HG02588 (cell line): ENCODE measurements at regions not wholly inside any gene's neighbourhood (a gene's known extent, or its start where the extent isn't known, plus 50 kb on each side); places are given as distances from the start of the nearest gene placed in this dataset.

ENCODE experiments used
- ATAC-seq: cut with Tn5 transposase; IDR thresholded peaks from one replicate; pipeline ENCODE4 v1.9.1; 2021; ENCODE audit warnings: mild to moderate bottlenecking, moderate library complexity; ENCODE audit not compliant: unreplicated experiment

DNA sequence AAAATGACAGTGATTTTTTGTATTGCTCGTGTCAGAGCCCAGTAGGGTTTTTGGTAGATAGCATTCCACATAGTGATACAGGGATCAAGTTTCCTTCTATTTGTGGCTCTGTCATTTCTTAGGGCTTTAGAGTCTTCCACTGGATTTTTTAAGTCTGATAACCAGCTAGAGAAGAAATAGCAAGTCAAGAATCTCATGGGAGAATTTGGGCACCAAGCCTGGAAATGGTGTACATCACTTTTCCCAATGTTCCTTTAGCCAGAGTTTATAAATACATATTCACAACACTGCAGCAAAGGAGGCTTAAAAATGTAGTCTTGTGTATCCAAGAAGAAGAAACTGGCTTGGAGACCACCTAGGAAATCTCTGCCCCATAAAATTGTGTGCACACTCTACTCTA, 647.1 kb upstream of the KLF4 start:
- no peak for ATAC-seq

DNA sequence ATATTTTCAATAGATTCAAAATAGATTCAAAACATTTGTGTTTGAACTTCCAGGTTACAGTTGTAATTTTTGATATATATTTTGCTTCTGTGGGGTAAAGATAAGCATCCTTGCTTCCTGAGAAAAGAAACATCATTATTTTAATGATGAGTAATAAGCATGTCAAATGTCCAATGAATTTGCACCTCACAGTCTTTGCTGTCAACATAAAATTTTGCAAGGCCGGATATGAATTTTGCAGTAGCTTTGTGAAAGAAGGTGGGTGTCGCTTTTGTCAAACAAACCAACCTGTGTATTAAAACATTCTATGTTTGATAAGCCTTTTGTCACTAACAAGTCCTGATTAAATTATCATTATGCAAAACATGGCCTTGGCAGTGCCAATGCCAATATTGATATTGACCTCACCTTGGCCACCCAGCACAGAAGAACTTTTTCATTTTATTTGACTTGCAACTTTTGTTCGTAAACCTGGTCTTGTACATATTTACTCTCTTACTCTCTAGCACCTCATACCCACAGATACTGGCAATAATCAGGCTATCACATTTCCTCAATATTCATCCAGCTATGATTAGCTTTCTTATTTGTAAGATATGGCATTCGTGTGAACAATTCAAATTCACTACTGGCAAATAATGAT, 645.0 kb upstream of the KLF4 start:
- no peak for ATAC-seq

DNA sequence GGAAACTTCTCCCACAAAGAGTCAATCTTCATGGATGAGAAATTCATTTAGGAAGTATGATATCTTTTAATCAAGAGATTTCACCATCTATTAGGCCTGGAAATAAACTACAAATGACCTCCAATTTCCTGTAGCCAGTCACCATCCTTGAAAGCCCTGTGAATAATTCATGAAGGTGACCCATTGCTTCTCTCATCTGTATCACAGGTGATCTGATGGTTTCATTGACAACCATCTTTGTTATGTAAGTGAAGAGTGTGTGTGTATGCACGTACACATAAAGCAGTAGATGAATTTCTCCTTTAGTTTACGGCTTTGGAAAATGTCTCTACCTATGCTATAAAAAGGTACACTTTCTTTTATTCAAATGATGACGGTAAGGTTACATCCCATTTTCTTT, 644.1 kb upstream of the KLF4 start:
- ATAC-seq, result no peak

DNA sequence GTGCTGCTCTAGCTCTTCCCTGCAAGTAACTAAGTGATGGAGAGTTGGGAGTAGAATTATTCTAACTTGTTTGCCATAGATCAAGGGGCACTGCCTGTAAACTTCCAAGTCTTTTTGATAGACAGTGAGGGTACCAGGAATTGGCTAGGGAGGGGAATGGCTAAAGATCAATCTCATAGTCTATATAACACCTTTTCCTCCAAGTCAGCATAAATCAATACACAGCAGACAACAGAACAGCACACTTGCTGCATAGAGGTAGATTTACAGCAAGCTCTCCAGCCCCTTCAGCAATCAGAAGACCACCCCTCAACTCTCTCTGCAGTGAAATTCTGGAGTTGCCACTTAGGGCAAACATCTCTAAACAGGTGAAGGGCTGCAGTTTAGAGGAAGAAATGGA, 643.5 kb upstream of the KLF4 start:
- ATAC-seq, result no peak

DNA sequence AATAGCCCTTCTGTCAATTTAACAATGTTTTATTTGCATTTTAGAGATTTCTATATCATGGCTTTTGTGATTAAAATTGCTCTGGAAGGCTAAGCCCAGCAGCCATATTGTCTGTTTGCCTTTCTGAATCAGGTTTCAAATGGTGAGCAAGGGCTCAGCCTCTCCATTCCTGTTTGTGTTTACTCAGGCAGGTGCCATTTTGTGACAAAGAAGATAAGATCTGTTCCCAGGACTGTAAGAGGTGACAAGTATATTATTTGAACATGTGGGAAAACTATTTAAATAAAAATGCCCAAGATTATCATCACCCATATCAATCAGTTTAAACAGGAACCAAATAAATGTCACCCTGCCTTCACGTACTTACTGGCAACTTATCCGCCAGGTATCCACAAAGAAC, 641.3 kb upstream of the KLF4 start:
- ATAC-seq, result no peak

DNA sequence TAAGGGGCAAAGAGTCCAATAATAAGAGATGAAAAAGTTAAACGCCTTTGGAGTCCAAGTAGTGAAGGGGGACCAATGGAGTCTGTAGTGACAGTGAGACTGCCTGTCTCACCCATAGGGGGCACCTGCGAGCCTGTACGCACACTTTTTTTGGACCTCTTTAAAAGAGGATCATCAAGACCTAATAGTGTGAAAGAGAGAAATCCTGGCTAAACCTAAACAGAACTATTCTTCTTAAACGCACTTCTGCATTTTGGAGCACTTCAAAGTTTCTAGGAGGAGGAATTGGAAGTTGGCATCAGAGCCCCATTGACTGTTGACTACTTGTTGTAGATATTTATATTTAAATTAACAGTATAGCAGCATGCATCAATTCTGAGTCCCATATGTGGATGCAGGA, 636.1 kb upstream of the KLF4 start:
- ATAC-seq, result no peak

DNA sequence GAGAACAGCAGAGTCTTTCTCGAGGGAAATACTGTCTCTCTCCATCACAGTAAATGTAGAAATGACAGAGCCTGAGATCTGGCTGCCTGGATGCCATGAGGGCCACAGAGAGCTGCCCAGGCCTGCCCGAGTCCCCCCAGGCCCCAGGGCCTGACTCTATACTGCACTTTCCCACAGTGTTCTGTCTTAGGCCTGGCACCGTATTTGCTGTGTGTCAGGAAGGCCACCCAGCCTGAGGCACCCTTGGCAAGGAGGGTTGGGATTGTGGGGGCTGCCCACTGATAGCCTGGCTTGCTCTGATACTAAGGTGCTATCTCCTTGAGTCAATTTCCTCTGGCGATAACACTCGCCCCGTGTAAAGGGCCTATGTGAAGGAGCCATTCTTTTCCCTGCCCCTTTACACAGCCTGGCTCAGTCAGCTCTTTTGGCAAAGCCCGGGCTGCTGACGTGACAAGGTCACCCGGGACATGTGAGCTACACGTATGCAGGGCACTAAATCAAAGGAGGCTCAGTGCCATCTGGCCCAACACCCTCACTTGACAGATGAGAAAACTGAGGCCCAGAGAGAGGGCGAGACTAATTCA, 630.1 kb upstream of the KLF4 start:
- ATAC-seq, result no peak

DNA sequence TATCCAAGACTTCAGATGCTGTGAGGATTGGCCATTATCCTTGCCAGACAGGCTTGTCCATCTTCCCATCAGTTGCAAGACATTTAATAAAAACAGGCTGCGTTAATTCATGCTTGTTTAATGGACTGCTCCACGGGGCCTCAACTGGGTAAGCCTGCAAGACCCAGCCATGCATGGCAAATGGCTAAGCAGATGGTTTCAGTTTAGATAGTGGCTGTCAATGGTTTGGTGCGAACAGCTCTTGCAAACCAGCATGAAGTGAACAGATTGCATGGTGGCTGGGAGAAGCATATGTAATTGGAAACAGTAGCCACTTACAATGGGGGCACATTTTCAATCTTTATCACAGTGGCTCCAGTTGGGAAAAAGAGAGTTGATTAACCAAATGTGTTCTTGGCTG, 628.2 kb upstream of the KLF4 start:
- no peak for ATAC-seq

DNA sequence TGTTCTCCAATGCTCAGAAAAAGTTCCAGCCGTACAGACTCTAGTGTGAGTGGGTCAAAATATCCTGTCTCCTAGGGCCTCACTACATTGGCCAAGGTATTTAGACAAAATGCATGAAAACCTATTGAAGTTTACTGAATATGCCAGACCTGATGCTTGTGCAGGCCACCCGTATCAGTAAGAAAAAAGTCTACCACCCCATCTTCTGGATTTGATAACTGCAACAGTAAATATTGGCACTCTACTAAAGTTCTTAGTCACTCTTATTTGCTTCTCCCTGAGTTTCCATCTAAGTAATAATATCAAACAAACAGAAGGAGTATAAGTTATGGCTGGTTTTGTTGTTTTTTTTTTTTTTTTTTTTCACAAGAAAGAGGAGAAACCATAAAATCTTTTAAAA, 627.7 kb upstream of the KLF4 start:
- no peak for ATAC-seq

DNA sequence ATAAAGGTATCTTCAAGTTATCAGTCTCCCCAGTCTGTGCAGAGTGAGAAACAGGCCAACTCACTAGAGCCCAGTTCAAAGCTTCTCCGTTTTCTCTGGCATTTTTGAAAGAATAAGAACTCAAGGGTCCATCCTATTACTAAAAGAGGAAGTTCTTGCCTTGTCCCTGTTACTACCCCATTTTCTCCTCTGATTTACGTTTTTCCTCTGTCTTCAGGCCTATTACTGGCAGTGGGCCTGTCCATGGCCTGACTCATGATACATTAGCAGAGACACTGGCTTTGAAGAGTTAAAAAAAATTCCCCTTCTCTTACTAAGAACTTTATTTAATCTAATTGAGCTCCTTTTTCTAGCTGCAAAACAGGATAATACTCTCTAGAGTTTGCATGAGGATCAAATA, 624.0 kb upstream of the KLF4 start:
- ATAC-seq, result no peak

DNA sequence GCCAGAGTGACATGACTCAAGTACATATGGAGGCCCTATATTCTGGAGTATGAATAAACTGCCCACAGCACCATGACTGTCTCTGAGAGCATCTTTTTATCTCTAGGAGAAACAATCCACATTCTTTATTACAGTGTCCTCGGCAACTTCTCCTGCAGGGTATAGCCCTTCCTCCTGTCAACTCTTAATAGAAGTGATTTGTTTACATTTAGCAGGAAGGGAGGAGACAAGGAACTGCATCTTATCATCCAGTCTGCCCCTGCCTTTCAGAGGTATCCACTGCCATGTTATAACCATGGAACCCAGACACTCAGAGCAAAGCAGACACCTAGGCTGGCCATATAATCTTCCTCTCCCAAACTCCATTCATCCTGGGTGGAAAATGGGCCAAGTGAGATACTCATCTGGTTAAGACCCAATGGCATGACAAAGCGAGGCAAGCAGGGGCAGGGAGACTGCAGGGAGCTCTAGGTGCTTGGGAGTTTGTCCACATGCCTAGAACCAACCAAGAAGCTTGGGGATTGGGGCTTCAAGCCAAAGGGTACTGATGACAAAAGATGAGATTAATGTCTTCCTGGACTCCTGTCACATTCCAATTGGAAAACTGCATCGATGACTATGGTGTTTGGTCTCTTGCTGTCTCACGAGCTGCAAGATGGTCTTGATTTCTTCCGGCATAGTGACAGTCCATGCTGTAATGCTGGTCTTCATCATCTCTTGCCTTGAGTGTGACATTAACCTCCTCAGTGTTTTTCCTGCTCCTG, 620.5 kb upstream of the KLF4 start:
- no peak for ATAC-seq

DNA sequence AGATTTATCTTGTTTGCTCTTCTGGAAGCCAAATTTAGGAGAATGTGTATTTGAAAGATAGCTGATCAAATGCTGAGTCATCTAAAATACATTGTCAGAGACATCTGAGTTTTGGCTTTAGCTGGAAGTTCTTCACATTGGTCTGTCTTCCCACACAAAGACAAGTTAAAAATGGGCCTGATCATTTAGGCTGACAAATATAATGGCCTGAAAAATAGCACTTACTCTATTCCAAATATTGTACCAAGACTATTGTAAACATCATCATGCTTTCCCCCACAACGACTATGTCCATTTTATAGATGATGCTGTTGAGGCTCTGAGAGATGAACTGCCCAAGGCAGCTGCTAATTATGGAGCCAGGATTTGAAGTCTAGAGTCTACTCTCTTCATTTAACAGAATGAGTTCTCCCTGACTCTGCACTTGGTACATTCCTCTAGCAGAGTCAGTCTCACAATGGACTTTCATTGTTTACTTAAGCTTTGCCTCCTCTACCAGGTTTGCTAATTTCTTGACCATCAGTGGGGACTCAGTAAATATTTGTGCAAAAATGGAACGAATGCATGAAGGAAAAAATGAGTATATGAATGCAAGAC, 619.4 kb upstream of the KLF4 start:
- ATAC-seq, result no peak

DNA sequence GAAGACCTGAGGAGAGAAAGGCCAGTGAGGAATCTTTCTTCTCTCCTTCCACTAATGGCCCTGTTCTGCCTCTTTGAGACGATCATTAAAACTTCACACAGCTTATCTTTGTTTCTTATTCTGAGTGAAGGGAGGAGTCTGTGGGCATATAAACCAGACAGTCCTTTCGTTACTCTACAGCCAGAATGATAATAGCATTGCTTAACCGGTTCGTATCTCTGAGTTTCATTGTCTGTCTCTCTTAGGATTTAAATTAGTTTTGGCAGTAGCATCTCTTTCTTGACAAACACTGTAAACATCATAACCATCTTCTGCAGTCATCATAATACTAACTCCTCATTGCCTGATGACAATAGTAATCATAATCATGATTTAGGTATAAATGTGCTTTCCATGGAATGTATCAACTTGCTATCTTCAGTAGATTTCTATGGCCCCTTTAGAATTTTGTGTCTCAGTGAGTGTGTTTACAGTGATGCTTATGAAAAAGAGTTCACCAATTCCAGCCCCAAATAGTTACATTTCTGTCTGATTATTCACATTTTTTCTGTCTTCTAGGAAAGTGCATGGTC, 618.8 kb upstream of the KLF4 start:
- ATAC-seq, result no peak

DNA sequence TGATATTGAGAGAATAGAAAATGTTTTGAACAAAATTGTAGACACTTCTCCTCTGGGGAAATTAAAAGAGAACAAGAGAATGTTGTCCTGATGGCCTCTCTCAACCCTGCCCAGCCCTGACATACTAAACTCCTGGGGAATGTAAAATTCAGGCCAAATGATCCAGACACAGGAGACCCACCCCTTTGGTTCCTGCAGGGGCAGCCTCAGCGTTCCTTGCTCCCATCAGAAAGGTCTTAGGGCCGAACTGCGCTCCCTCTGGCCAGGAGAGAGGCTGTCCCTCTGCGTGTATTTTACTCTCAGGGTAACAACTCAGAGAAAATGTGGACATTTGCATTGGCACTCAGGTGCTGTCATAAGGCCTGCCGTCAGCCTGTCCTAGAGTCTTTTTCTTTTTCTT, 616.3 kb upstream of the KLF4 start:
- no peak for ATAC-seq

DNA sequence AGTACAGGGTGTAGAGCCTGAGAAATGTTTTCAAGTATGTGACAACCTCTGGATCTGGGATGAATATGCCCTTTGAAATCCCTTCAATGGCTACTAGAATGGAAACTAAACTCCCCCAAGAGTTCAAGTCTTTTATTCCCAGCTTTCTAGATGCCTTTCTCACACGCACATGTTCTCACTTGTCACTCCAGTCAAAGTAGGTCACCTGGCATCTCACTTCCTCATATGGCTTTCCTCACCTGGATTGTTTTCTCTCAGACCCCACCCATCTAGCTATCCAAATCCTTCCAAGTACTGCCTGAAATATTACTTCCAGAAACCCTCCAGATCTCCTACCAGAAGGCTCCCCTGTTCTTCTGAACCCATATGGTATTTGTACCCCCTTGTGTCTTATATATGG, 615.4 kb upstream of the KLF4 start:
- ATAC-seq, result no peak

DNA sequence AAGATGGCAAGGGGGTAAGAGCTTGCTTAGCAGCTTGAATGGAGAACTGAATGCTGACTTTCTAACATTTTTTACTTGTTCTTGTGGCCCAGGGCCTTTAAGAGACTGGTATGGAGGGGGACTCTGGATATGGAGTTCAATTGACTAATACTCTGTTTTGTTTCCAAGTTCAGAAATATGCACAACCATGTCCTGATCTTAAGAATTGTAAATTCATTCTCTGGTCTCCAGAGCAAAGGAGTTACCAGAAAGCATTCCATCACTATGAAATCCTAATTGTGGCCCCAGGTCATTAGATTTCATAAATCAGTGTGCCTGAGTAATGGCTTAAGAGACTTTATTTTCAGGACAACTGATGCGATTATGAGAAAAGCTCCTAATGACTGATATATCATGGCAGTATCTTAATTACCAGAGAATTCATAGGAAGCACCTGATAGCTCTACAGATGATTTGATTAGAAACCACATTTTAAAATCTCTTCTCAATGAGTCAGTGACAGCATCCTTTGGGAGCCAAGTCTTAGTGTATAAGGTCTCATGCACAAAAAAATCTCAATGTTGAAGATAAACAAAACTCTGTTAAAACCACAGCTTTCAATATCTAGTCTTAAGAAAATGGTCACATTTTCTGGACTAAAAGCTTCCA, 613.6 kb upstream of the KLF4 start:
- ATAC-seq, result no peak

DNA sequence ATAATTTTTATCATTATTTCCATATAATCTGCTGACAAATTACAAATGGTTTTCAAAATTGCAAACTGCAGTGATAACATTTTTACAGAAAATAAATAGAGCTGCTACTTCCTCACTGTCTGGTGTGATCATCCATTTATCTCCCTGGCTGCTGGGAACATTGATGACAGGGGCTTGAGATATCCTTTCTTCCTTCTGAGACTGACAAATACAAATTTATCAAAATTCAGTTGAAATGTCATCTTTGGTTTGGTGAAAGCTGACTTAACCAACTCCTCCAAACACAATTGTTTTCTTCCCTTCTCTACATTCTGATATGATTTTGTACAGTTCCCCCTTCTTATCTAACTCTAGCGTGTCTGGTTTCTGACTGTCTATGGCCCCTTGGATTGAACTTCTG, 611.8 kb upstream of the KLF4 start:
- no peak for ATAC-seq

DNA sequence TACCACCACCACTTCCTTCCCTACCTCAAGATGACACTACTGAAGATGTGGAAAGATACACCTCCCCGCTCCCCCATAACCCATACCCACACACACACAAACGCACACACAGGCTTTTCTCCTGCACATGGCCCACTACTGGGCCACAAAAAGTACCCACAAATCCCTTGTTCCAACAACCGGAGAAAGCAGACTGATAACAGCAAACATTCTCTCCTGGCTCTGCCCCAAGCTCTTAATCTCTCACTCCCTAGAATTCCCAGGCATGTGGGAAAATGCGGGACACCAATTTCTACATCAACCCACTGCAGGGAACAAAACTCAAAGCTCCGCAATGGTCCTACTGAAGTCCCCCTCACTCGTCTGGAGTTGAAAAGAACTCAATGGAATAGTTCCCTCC, 611.0 kb upstream of the KLF4 start:
- ATAC-seq, result no peak

DNA sequence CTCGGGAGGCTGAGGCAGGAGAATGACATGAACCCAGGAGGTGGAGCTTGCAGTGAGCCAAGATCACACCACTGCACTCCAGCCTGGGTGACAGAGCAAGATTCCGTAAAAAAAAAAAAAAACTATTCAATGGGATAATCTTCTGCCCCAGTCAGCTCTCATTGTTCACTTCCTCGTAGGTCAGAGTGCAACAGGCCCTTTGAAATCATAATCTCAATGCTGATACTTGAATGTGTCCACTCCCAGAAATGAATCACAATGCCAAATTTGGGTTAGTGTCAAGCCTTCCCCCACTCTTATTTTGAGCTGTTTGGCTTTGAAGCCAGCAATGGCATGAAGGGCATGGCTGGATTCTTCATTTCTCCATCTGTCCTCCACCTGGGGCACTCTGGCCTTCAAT, 610.3 kb upstream of the KLF4 start:
- ATAC-seq, result no peak

DNA sequence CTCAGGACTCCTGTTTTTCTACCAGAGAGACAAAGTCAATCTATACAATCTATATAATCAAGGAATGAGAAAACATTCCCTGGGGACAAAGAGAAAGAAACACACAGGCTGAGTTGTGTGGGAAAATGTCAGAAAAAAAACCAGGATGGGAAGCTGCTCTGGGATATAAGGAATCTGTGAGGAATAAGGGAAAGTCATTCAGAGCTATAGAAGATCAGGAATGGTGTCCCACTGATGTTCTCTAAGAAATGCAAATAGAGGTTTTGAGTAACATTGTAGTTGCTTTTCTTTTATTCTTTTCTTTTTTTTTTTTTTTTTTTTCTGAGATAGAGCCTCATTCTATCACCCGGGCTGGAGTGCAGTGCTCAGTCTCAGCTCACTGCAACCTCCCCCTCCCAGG, 605.9 kb upstream of the KLF4 start:
- ATAC-seq, result no peak

DNA sequence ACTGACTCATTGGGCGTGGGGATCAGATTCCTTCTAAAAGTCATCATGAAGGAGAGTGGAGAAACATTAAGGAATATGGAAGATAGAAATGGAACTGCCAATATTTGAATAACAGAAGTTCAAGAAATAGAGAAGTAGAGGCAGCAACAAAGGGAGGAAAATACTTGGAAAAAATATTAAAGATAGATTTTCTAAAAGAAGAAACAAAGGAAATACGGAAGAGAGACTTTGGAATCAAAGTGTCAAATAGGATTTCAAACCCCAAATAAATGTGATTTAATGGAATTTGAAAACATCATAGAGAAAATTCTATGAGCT, 605.1 kb upstream of the KLF4 start:
- no peak for ATAC-seq
